HepG2 (cell line): ENCODE measurements at regions not wholly inside any gene's neighbourhood (a gene's known extent, or its start where the extent isn't known, plus 50 kb on each side); places are given as distances from the start of the nearest gene placed in this dataset.
"Not testable (repeated sequence)": the region's sequence is repeated elsewhere in the genome, so short reads cannot be mapped to it uniquely, and the experiment has no call there.

ENCODE experiments used
- ATAC-seq: fragments of 200-7000 bp; cut with Tn5 transposase; 3 replicates; pipeline ENCODE4 v1.9.1; 2020; ENCODE audit warnings: mild to moderate bottlenecking, moderate library complexity
- BruUV-seq: library from RNA; stranded (reverse); fragments of 400-500 nt; replicated peaks from 2 replicates; lab custom pipeline; 2021; lab: Mats Ljungman, UMichigan
- CTCF ChIA-PET: fragments of 300-600 bp; formaldehyde crosslinking; extraction: SDS; loops from one replicate; lab custom pipeline; 2021; ENCODE audit warnings: low total read pairs, inconsistent platforms, low intra/inter-chr PET ratio; lab: Yijun Ruan, JAX
- POLR2A ChIA-PET: fragments of 350-600 bp; sonication (Branson Sonifier 250); formaldehyde crosslinking; loops from one replicate; lab custom pipeline; 2020; ENCODE audit warnings: antibody characterized with exemption, inconsistent platforms; lab: Yijun Ruan, JAX
- DNase-seq: peaks from one replicate; pipeline ENCODE4 v3.0.0-alpha.2; 2015; ENCODE audit warnings: low spot score
- FAIRE-seq: peaks from 3 replicates; lab custom pipeline; 2011; peaks lifted over from hg19 to GRCh38; lab: Jason Lieb, UNC
- H2AFZ ChIP-seq: one replicate; pipeline ENCODE4 v1.6.1; 2011; ENCODE audit warnings: low read length, inconsistent platforms
- H3K27ac ChIP-seq: fragments of 300-600 bp; 3 replicates; pipeline ENCODE4 v1.8.0; 2011; ENCODE audit warnings: mixed run types, mild to moderate bottlenecking, mixed read lengths, low read length, inconsistent platforms; ENCODE audit not compliant: insufficient read depth; ENCODE audit errors: extremely low read length
- H3K27me3 ChIP-seq, 2 experiments: fragments of 200-600 bp in 1 of 2; 2 replicates in 1 of 2; 3 replicates in 1 of 2; pipeline versions ENCODE4 v1.6.0 to v1.8.0; 2011; ENCODE audit warnings: low read length in 2 of 2, mild to moderate bottlenecking in 2 of 2, moderate library complexity in 2 of 2, inconsistent platforms in 1 of 2; ENCODE audit not compliant: insufficient read depth in 2 of 2, control insufficient read depth in 1 of 2
- H3K36me3 ChIP-seq, 2 experiments: fragments of 200-600 bp in 1 of 2; replicated peaks in 1 of 2; 2 replicates in 1 of 2; 3 replicates in 1 of 2; pipeline versions ENCODE4 v1.5.1 to v1.8.0; 2011; ENCODE audit warnings: low read length in 2 of 2, inconsistent platforms in 1 of 2; ENCODE audit not compliant: insufficient read depth in 2 of 2, control insufficient read depth in 1 of 2
- H3K4me1 ChIP-seq: 2 replicates; pipeline ENCODE4 v1.5.1; 2012; ENCODE audit warnings: low read length, inconsistent platforms; ENCODE audit not compliant: insufficient read depth
- H3K4me2 ChIP-seq: 2 replicates; pipeline ENCODE4 v1.6.0; 2011; ENCODE audit warnings: low read depth, low read length, inconsistent platforms
- H3K4me3 ChIP-seq, 3 experiments: fragments of 200-600 bp in 1 of 3; sonication (generic), shearing (Covaris generic) in 1 of 3; replicated peaks in 1 of 3; 2 replicates each; pipeline ENCODE4 v1.5.1; 2011 to 2016; ENCODE audit warnings: low read length in 3 of 3, inconsistent platforms in 2 of 3, low read depth in 2 of 3, mild to moderate bottlenecking in 2 of 3, control low read depth in 1 of 3, mixed read lengths in 1 of 3; ENCODE audit not compliant: insufficient read depth in 1 of 3
- H3K79me2 ChIP-seq: one replicate; pipeline ENCODE4 v1.6.1; 2011; ENCODE audit warnings: low read length, inconsistent platforms; ENCODE audit not compliant: insufficient read depth
- H3K9ac ChIP-seq: 2 replicates; pipeline ENCODE4 v1.6.0; 2011; ENCODE audit warnings: mild to moderate bottlenecking, low read depth, low read length, inconsistent platforms; ENCODE audit not compliant: insufficient read depth
- H3K9me3 ChIP-seq: 2 replicates; pipeline ENCODE4 v1.5.1; 2012; ENCODE audit warnings: mild to moderate bottlenecking, low read length
- H4K20me1 ChIP-seq: 2 replicates; pipeline ENCODE4 v1.6.0; 2011; ENCODE audit warnings: inconsistent platforms, mild to moderate bottlenecking, low read length, moderate library complexity; ENCODE audit not compliant: insufficient read depth
- MED13 ChIP-seq: sonication (generic); formaldehyde crosslinking; IDR thresholded peaks from 2 replicates; pipeline ENCODE4 v1.5.0; 2020; ENCODE audit warnings: missing genetic modification reagents
- ZNF251 ChIP-seq: sonication (generic); formaldehyde crosslinking; IDR thresholded peaks from 2 replicates; pipeline ENCODE4 v1.9.0; 2021; ENCODE audit warnings: mild to moderate bottlenecking, missing genetic modification reagents
- WGBS: methylation state at CpG from one replicate; pipeline ENCODE4 v1.1.6; 2017; ENCODE audit warnings: low lambda C conversion rate; 5-methylcytosine and 5-hydroxymethylcytosine counted together
- in situ Hi-C: cut with HindIII; loops from 2 replicates; pipeline ENCODE4 v1.10.0; 2017; ENCODE audit warnings: low pct_unique_long_range_greater_than_20kb; ENCODE audit not compliant: extremely low pct_ligation_motif_present
- intact Hi-C: fragments of 100-400 bp; cut with micrococcal nuclease; formaldehyde crosslinking; loops from one replicate; pipeline ENCODE4 v1.10.0; 2022; ENCODE audit not compliant: unreplicated experiment
- TF ChIP-seq, protein P1 (sequence below): sonication (generic); formaldehyde crosslinking; IDR thresholded peaks from 2 replicates; pipeline ENCODE4 v1.4.0; 2020; ENCODE audit warnings: missing genetic modification reagents
- TF ChIP-seq, protein P2 (sequence below): sonication (generic); formaldehyde crosslinking; IDR thresholded peaks from 2 replicates; pipeline ENCODE4 v1.4.0; 2020; ENCODE audit warnings: mild to moderate bottlenecking, missing genetic modification reagents
- TF ChIP-seq, protein P3 (sequence below), 2 experiments: sonication (generic) in 1 of 2; formaldehyde crosslinking in 1 of 2; IDR thresholded peaks; 2 replicates each; pipeline versions ENCODE4 v1.4.0 to v1.6.1; 2016 to 2020; ENCODE audit warnings: borderline replicate concordance in 1 of 2, low read depth in 1 of 2, mild to moderate bottlenecking in 1 of 2, missing genetic modification reagents in 1 of 2

DNA sequence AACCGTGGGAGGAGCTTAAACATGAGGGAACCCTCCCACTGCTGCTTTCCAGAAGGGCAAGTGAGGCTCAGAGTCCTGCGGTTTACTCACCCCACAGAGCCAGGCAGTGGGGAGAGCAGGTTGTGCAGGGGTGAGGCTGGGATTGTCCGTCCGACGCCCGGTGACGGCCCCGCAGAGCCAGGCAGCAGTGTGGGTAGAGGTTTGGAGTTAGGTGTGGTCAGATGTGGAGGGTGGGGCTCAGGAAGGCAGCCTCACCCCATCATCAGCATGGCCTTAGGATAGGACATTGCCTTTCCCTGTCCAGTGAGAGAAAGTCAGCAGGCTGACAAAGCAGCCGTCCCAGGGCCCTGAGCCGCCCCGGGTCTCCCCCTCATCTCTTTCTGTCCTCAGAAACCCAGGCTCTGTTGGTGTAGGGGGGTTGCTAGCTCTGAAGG, 234.6 kb downstream of the DLL1 start (continued):
- TF ChIP-seq, protein P1, sequence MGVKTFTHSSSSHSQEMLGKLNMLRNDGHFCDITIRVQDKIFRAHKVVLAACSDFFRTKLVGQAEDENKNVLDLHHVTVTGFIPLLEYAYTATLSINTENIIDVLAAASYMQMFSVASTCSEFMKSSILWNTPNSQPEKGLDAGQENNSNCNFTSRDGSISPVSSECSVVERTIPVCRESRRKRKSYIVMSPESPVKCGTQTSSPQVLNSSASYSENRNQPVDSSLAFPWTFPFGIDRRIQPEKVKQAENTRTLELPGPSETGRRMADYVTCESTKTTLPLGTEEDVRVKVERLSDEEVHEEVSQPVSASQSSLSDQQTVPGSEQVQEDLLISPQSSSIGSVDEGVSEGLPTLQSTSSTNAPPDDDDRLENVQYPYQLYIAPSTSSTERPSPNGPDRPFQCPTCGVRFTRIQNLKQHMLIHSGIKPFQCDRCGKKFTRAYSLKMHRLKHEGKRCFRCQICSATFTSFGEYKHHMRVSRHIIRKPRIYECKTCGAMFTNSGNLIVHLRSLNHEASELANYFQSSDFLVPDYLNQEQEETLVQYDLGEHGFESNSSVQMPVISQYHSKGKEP (CRISPR knock-in tag) = no peak
- TF ChIP-seq ZNF251 (no peak), MED13 (CRISPR knock-in tag) (no peak)
- TF ChIP-seq, protein P2, sequence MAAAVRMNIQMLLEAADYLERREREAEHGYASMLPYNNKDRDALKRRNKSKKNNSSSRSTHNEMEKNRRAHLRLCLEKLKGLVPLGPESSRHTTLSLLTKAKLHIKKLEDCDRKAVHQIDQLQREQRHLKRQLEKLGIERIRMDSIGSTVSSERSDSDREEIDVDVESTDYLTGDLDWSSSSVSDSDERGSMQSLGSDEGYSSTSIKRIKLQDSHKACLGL (CRISPR knock-in tag) = no peak
- TF ChIP-seq, protein P3, sequence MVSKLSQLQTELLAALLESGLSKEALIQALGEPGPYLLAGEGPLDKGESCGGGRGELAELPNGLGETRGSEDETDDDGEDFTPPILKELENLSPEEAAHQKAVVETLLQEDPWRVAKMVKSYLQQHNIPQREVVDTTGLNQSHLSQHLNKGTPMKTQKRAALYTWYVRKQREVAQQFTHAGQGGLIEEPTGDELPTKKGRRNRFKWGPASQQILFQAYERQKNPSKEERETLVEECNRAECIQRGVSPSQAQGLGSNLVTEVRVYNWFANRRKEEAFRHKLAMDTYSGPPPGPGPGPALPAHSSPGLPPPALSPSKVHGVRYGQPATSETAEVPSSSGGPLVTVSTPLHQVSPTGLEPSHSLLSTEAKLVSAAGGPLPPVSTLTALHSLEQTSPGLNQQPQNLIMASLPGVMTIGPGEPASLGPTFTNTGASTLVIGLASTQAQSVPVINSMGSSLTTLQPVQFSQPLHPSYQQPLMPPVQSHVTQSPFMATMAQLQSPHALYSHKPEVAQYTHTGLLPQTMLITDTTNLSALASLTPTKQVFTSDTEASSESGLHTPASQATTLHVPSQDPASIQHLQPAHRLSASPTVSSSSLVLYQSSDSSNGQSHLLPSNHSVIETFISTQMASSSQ (IDR thresholded peaks at IDR 0.05; ENCODE audit: low read depth) = no peak
- TF ChIP-seq, protein P3 (CRISPR knock-in tag; IDR thresholded peaks at IDR 0.05; ENCODE audit: borderline replicate concordance) = no peak

DNA sequence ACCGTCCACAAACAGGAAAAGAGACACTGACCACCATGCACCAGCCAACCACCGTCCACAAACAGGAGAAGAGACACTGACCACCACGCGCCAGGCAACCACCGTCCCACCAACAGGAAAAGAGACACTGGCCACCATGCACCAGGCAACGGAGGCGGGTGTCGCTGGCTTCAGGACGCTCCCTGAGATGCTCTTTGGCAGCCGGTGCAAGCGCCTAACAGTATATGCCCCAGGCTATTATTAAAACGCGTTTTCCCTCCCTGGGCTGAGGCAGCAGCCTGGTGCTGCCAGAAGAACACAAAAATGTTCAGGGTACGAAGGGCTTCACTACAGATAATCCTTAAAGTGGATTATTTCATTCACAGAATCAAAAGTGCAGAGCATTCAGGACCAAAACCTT, 235.1 kb downstream of the DLL1 start:
- POLR2A ChIA-PET, H3K36me3 ChIP-seq, DNase-seq, ATAC-seq, H3K4me1 ChIP-seq, CTCF ChIA-PET, in situ Hi-C loops, H2AFZ ChIP-seq, intact Hi-C loops, H3K4me2 ChIP-seq, H3K9me3 ChIP-seq, H3K27ac ChIP-seq, H4K20me1 ChIP-seq, H3K4me3 ChIP-seq, FAIRE-seq, H3K9ac ChIP-seq, H3K79me2 ChIP-seq, BruUV-seq: not testable (repeated sequence)
- 47% methylated on average over 14 of the region's 14 CpGs for WGBS
- peaks cover 13 to 56% of the 10 kb centered on the region in 2 experiments for H3K27me3 ChIP-seq
